Trophoblast cell (in vitro differentiated cells and primary cell): ENCODE measurements at regions not wholly inside any gene's neighbourhood (a gene's known extent, or its start where the extent isn't known, plus 50 kb on each side); places are given as distances from the start of the nearest gene placed in this dataset.

Experiments used
- DNase-seq, 2 donors: peaks; one replicate each; pipeline ENCODE4 v3.0.0-alpha.2; 2016
- H2AFZ ChIP-seq: 2 replicates; pipeline ENCODE4 v1.6.1; 2013; ENCODE audit warnings: low read length, moderate library complexity, mild to moderate bottlenecking; ENCODE audit not compliant: insufficient read depth, poor library complexity
- H2AK5ac ChIP-seq: 2 replicates; pipeline ENCODE4 v1.6.1; 2013; ENCODE audit warnings: mild to moderate bottlenecking, low read length
- H2BK120ac ChIP-seq: 2 replicates; pipeline ENCODE4 v1.6.1; 2013; ENCODE audit warnings: low read length, mild to moderate bottlenecking, moderate library complexity; ENCODE audit not compliant: insufficient read depth, poor library complexity
- H2BK12ac ChIP-seq: 2 replicates; pipeline ENCODE4 v1.6.1; 2013; ENCODE audit warnings: mild to moderate bottlenecking, low read length, moderate library complexity
- H2BK5ac ChIP-seq: 2 replicates; pipeline ENCODE4 v1.6.1; 2013; ENCODE audit warnings: low read length, low read depth, moderate library complexity, mild to moderate bottlenecking; ENCODE audit not compliant: poor library complexity
- H3K14ac ChIP-seq: 2 replicates; pipeline ENCODE4 v1.6.1; 2013; ENCODE audit warnings: mild to moderate bottlenecking, low read length
- H3K18ac ChIP-seq: 2 replicates; pipeline ENCODE4 v1.6.1; 2013; ENCODE audit warnings: mild to moderate bottlenecking, low read length
- H3K23ac ChIP-seq: 2 replicates; pipeline ENCODE4 v1.6.1; 2013; ENCODE audit warnings: low read length
- H3K27ac ChIP-seq: 2 replicates; pipeline ENCODE4 v1.5.1; 2013; ENCODE audit warnings: low read depth, mild to moderate bottlenecking, inconsistent platforms, low read length, moderate library complexity
- H3K27me3 ChIP-seq: 2 replicates; pipeline ENCODE4 v1.6.1; 2013; ENCODE audit warnings: inconsistent platforms, mild to moderate bottlenecking, low read length, moderate library complexity; ENCODE audit not compliant: insufficient read depth
- H3K36me3 ChIP-seq, 2 experiments: 1 replicate in 1 of 2; 2 replicates in 1 of 2; pipeline ENCODE4 v1.6.1; 2013; ENCODE audit warnings: low read length in 2 of 2, mild to moderate bottlenecking in 2 of 2, moderate library complexity in 1 of 2; ENCODE audit not compliant: insufficient read depth in 2 of 2, control insufficient read depth in 1 of 2
- H3K4ac ChIP-seq: 2 replicates; pipeline ENCODE4 v1.6.1; 2013; ENCODE audit warnings: low read depth, mild to moderate bottlenecking, low read length, moderate library complexity
- H3K4me1 ChIP-seq, 2 experiments: 1 replicate in 1 of 2; 2 replicates in 1 of 2; pipeline ENCODE4 v1.6.1; 2013; ENCODE audit warnings: low read length in 2 of 2, mild to moderate bottlenecking in 2 of 2, moderate library complexity in 1 of 2; ENCODE audit not compliant: insufficient read depth in 2 of 2, control insufficient read depth in 1 of 2
- H3K4me2 ChIP-seq: 2 replicates; pipeline ENCODE4 v1.6.1; 2013; ENCODE audit warnings: inconsistent platforms, mild to moderate bottlenecking, low read length, moderate library complexity
- H3K4me3 ChIP-seq: 2 replicates; pipeline ENCODE4 v1.5.1; 2013; ENCODE audit warnings: mild to moderate bottlenecking, low read depth, low read length, inconsistent platforms
- H3K79me1 ChIP-seq: one replicate; pipeline ENCODE4 v1.6.1; 2013; ENCODE audit warnings: low read length
- H3K79me2 ChIP-seq: 2 replicates; pipeline ENCODE4 v1.6.1; 2013; ENCODE audit warnings: low read length, mild to moderate bottlenecking; ENCODE audit not compliant: control insufficient read depth, insufficient read depth, poor library complexity
- H3K9ac ChIP-seq: 2 replicates; pipeline ENCODE4 v1.6.1; 2013; ENCODE audit warnings: mild to moderate bottlenecking, low read length
- H3K9me3 ChIP-seq: 2 replicates; pipeline ENCODE4 v1.6.1; 2013; ENCODE audit warnings: low read depth, mild to moderate bottlenecking, control low read depth, inconsistent platforms, low read length; ENCODE audit not compliant: insufficient read depth
- H4K12ac ChIP-seq: 2 replicates; pipeline ENCODE4 v1.6.1; 2013; ENCODE audit warnings: low read depth, mild to moderate bottlenecking, low read length, moderate library complexity
- H4K8ac ChIP-seq: 2 replicates; pipeline ENCODE4 v1.6.1; 2013; ENCODE audit warnings: low read depth, mild to moderate bottlenecking, low read length, moderate library complexity
- H4K91ac ChIP-seq: one replicate; pipeline ENCODE4 v1.6.1; 2013; ENCODE audit warnings: low read depth, mild to moderate bottlenecking, low read length, moderate library complexity
- WGBS: extraction: QIAGEN DNeasy Blood & Tissue Kit; methylation state at CpG from one replicate; pipeline ENCODE4 v1.1.7; 2013; ENCODE audit warnings: missing lambda C conversion rate; ENCODE audit not compliant: insufficient read length, insufficient coverage; ENCODE audit errors: extremely low coverage; 5-methylcytosine and 5-hydroxymethylcytosine counted together

DNA sequence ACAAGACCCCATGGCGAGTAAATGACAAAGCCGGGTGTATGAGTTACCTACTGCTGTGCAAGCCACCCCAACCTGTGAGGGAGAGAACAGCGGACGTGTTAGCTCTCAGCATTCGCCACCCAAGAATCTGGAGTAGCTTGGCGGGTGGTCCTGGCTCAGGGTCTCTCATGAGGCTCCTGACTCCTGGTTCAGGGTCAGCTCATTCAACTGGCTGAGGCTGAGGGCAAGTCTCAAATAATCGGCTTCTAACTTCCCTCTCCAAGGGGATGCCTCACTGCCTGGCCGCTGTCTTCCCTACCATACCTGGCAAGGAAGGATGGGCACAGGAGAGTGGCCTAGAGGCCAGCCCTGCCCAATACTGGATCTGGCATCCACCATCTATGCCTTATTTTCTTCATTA is 94.2 kb downstream of the HTR5A start:
- Histone ChIP-seq H2AFZ (no peak overlapping the region), H2AK5ac (no peak overlapping the region)
- no CpG with 5 or more reads among the region's 8 CpGs for WGBS

DNA sequence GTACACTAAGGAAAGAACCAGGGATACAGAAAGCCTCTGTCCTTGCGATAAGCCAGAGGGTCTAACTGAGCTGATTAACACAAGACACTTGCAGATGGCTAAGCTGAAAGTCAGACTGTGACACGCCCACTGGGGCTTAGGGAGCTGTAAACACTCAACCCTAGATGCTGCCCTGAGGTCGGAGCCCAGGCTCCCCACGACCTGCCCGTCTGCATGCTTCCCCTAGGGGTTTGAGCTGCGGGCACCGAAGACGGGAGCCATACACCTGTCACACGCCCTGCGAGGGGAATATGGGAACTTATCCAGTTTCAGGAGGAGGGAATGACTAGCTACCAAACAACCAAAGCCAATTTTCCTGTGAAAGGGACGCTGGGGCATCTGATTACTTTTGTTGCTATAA is 96.0 kb downstream of the HTR5A start:
- H3K27me3 ChIP-seq, result no peaks in the 10 kb centered on the region
- H3K4me1 ChIP-seq, result no peaks in the 10 kb centered on the region
- WGBS, result no CpG with 5 or more reads among the region's 11 CpGs
- H3K4me2 ChIP-seq, result no peak overlapping the region
- no peak overlapping the region for H3K4ac ChIP-seq
- no peak overlapping the region for H3K9ac ChIP-seq
- H3K18ac ChIP-seq, result no peak overlapping the region
- H3K4me3 ChIP-seq, result no peak overlapping the region
- no peak overlapping the region for H3K23ac ChIP-seq
- H2AFZ ChIP-seq, result no peak overlapping the region
- H2BK120ac ChIP-seq, result no peak overlapping the region
- no peak overlapping the region for H4K91ac ChIP-seq
- no peaks in the 10 kb centered on the region for H3K36me3 ChIP-seq
- no peak overlapping the region for H2BK5ac ChIP-seq
- no peak for DNase-seq
- no peak overlapping the region for H4K8ac ChIP-seq
- H3K9me3 ChIP-seq, result peaks cover 7% of the 10 kb centered on the region
- H2AK5ac ChIP-seq, result no peak overlapping the region
- H3K27ac ChIP-seq, result no peak overlapping the region
- H4K12ac ChIP-seq, result no peak overlapping the region
- H3K14ac ChIP-seq, result no peak overlapping the region
- no peaks in the 10 kb centered on the region for H3K79me2 ChIP-seq
- H2BK12ac ChIP-seq, result no peak overlapping the region
- H3K79me1 ChIP-seq, result no peaks in the 10 kb centered on the region

More for the DNA sequence above, 94.2 kb downstream of the HTR5A start:
- H3K9me3 ChIP-seq, result peaks cover 7% of the 10 kb centered on the region
- H3K9ac ChIP-seq, result no peak overlapping the region
- H3K4me1 ChIP-seq, result no peaks in the 10 kb centered on the region
- no peak overlapping the region for H2BK120ac ChIP-seq
- no peak overlapping the region for H3K27ac ChIP-seq
- no peaks in the 10 kb centered on the region for H3K79me2 ChIP-seq
- DNase-seq, result no peak
- H2BK12ac ChIP-seq, result no peak overlapping the region
- no peaks in the 10 kb centered on the region for H3K36me3 ChIP-seq
- H3K27me3 ChIP-seq, result no peaks in the 10 kb centered on the region
- H3K4me2 ChIP-seq, result no peak overlapping the region
- no peak overlapping the region for H2BK5ac ChIP-seq
- no peaks in the 10 kb centered on the region for H3K79me1 ChIP-seq
- H3K14ac ChIP-seq, result no peak overlapping the region
- H3K4ac ChIP-seq, result no peak overlapping the region
- no peak overlapping the region for H3K23ac ChIP-seq
- H4K8ac ChIP-seq, result no peak overlapping the region
- H3K4me3 ChIP-seq, result no peak overlapping the region
- H4K12ac ChIP-seq, result no peak overlapping the region
- H3K18ac ChIP-seq, result no peak overlapping the region
- no peak overlapping the region for H4K91ac ChIP-seq

DNA sequence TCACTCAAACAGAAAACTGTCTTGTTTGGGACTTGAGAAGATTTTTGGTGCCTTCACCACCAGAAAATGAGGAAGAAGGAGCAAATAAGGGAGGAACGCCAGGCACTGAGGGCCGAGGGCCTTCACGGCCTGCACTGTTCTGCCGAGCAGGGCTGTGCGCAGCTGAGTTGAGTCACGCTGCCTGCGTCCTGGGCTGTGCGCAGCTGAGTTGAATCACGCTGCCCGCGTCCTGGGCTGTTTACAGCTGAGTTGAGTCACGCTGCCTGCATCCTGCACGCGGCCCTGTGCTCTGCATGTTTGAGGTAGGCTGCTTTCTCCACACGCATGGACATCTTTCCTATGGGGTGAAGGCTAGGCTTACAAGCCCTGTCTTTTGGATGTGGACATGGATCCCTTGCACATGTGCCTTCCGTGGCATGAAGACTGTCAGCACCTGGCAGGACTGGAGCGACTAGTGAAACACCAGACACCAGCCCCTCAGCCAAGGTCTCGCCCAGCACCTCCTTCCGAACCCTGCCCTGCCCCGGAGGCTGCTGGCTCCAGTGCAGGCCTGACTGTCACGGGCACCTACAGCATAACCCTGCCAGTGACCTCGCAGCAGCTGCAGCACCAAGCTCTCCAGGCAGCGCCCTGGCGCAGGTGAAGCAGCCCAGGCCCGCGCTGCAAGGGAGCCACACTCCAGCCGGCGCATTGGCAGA is 96.7 kb downstream of the HTR5A start:
- no peak overlapping the region for H2AK5ac ChIP-seq
- no peaks in the 10 kb centered on the region for H3K27me3 ChIP-seq
- H2BK5ac ChIP-seq, result no peak overlapping the region
- no peak overlapping the region for H3K4me2 ChIP-seq
- no peak overlapping the region for H2AFZ ChIP-seq
- no peaks in the 10 kb centered on the region for H3K36me3 ChIP-seq
- no peak overlapping the region for H3K27ac ChIP-seq
- H3K4me1 ChIP-seq, result no peaks in the 10 kb centered on the region
- no peak overlapping the region for H3K14ac ChIP-seq
- H4K12ac ChIP-seq, result no peak overlapping the region
- H2BK12ac ChIP-seq, result no peak overlapping the region
- DNase-seq, result peak; percentile 96 to 97
- H3K9ac ChIP-seq, result no peak overlapping the region
- no peak overlapping the region for H3K23ac ChIP-seq
- H4K8ac ChIP-seq, result no peak overlapping the region
- no peak overlapping the region for H4K91ac ChIP-seq
- peaks cover 7% of the 10 kb centered on the region for H3K9me3 ChIP-seq
- H3K79me2 ChIP-seq, result no peaks in the 10 kb centered on the region
- H3K79me1 ChIP-seq, result no peaks in the 10 kb centered on the region
- H3K18ac ChIP-seq, result no peak overlapping the region
- H3K4ac ChIP-seq, result no peak overlapping the region
- H2BK120ac ChIP-seq, result no peak overlapping the region
- H3K4me3 ChIP-seq, result no peak overlapping the region
- WGBS, result no CpG with 5 or more reads among the region's 28 CpGs

DNA sequence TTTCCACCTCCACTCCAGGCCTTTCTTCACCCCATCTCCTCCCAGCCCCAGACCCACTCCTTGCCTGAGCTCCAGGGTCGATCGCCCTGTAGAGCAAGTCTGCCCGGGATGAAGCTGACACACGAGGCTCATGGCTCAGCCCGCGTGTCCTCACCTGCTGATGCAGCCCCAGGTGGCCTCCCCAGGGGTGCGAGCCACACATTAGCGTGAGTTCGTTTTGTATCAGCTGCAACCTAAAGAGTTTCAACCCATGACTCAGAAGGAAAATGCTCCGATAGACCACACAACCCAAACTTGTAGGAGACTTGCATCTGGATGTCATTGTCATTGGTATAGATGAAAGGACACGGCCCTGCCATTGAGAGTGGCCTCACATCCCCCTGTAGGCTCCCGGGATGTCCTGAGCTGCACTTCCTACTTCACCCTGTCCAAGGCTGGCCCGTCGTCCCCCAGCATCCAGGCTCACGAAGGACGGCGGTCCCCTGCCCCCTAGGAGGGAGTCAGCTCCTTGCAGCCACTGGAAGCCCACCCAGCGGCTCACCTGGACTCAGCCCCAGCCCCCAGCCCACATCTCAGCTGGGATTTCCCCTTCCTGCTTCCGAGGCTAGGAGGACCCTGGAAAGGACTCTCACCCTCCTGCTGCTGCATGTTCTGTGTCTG is 97.7 kb downstream of the HTR5A start:
- no peak overlapping the region for H3K4me3 ChIP-seq
- no peak overlapping the region for H3K4me2 ChIP-seq
- H3K79me2 ChIP-seq, result no peaks in the 10 kb centered on the region
- peaks cover 7% of the 10 kb centered on the region for H3K9me3 ChIP-seq
- H4K8ac ChIP-seq, result no peak overlapping the region
- no peaks in the 10 kb centered on the region for H3K4me1 ChIP-seq
- no peak overlapping the region for H3K27ac ChIP-seq
- no peak for DNase-seq
- H3K18ac ChIP-seq, result no peak overlapping the region
- H2BK120ac ChIP-seq, result no peak overlapping the region
- no peak overlapping the region for H2AFZ ChIP-seq
- H3K79me1 ChIP-seq, result no peaks in the 10 kb centered on the region
- no peak overlapping the region for H2BK12ac ChIP-seq
- H4K91ac ChIP-seq, result no peak overlapping the region
- H3K36me3 ChIP-seq, result no peaks in the 10 kb centered on the region
- H3K9ac ChIP-seq, result no peak overlapping the region
- no peak overlapping the region for H3K14ac ChIP-seq
- H3K27me3 ChIP-seq, result no peaks in the 10 kb centered on the region
- H3K23ac ChIP-seq, result no peak overlapping the region
- no peak overlapping the region for H4K12ac ChIP-seq
- no CpG with 5 or more reads among the region's 19 CpGs for WGBS
- no peak overlapping the region for H3K4ac ChIP-seq
- H2BK5ac ChIP-seq, result no peak overlapping the region
- H2AK5ac ChIP-seq, result no peak overlapping the region
